Skin of body (tissue), 1 donor: ENCODE measurements at regions not wholly inside any gene's neighbourhood (a gene's known extent, or its start where the extent isn't known, plus 50 kb on each side); places are given as distances from the start of the nearest gene placed in this dataset.
"Not testable (repeated sequence)": the region's sequence is repeated elsewhere in the genome, so short reads cannot be mapped to it uniquely, and the experiment has no call there.

Experiments used
- DNase-seq: peaks from one replicate; lab custom pipeline; 2025; lab: John Stamatoyannopoulos, UW

DNA sequence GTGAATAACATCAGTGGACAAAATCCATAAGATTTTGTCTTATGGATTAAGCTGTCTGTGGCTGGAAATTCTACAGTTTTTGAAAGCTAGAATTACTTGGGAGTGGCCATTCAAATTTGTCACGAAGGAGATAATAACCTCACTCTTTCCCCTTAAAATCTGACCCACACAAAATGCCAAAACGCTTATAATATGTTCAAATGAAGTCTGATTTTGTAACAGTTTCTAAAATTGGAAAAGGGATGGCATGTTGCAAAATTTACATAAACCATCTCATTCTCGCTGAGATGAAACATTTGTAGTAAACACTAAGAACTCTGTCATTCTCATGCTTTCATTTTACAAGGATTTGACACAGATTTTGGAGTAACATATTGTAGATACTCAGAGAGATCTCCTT is 112.7 kb downstream of the GJA1 start:
- DNase-seq, result no peak

GRCh38 chr6:121549736-121550135 is 114.3 kb downstream of the GJA1 start:
- no peak for DNase-seq

DNA sequence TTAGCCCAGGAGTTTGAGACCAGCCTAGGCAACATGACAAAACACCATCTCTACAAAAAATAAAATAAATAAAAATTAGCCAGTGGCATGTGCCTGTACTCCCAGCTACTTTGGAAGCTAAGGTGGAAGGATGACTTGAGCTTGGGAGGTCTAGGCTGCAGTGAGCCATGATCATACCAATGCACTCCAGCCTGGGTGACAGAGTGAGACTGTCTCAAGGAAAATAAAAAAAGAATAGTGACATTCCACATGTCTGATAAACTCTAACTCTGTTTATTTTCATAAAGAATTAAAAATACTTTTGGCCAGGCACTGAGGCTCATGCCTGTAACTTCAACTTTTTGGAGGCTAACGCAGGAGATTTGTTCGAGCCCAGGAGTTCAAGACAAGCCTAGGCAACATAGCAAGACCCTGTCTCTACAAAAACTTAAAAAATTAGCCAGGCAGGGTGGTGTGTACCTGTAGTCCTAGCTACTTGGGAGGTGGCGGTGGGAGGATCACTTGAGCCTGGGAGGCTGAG is 115.1 kb downstream of the GJA1 start:
- no peak for DNase-seq

DNA sequence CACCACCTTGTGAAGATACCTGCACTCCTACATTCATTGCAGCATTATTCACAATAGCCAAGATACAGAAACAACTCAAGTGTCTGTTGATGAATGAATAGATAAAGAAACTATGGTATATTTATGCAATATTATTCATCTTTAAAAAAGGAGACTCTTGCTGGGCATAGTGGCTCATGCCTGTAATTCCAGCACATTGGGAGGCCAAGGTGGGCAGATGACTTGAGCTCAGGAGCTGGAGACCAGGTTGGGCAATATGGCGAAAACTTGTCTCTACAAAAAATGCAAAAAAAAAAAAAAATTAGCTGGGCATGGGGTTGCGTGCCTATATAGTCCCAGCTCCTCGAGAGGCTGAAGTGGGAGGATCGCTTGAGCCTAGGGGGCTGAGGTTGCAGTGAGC is 119.8 kb downstream of the GJA1 start:
- no peak for DNase-seq

DNA sequence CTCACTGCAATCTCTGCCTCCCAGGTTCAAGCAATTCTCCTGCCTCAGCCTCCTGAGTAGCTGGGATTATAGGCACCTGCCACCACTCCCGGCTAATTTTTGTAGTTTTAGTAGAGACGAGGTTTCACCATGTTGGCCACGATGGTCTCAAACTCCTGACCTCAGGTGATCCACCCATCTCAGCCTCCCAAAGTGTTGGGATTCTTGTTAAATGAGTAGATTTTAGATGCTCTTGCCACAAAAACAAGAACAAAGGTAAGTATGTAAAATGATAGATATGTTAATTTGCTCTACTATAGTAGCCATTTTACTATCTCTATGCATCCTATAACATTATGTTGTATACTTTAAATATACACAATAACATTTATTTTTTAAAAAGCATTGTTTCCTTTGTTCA is 120.7 kb downstream of the GJA1 start:
- DNase-seq, result not testable (repeated sequence)

DNA sequence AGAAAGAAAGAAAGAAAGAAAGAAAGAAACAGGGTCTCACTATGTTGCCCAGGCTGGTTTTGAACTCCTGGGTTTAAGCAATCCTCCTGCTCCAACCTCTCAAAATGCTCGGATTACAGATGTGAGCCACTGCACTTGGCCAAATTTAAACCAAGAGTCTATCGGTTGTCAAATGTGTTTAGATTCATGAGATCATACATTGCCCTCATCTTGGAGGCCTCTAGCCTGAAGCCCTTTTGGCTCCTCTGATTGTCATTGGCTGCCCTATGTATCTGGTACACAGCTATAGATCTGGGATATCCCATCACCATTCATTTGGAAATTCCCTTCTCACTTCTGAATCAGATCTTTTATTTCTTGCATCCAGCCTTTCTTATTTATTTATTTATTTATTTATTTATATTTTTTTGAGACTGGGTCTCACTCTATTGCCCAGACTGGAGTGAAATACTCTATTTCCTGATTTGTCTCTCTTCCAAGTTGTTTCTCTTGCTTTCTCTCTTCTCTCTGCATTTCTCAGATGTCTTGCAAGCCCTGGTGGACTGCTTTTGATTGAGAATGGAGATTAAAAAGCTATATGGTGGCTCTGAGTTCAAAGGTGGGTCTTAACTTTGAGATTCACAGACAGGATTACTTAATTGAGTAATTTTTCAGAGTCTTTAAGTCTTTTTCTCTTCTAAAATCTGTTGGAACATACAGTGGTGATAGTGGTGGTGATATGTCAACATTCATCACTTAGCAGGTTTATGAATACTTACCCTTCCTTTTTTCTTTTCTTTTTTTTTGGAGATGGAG is 121.9 kb downstream of the GJA1 start:
- no peak for DNase-seq

- DNase-seq, result no peak
Observed at GRCh38 chr6:121559611-121560269, 124.3 kb downstream of the GJA1 start.

- no peak for DNase-seq
Observed at GRCh38 chr6:121560476-121560875, 125.0 kb downstream of the GJA1 start.

DNA sequence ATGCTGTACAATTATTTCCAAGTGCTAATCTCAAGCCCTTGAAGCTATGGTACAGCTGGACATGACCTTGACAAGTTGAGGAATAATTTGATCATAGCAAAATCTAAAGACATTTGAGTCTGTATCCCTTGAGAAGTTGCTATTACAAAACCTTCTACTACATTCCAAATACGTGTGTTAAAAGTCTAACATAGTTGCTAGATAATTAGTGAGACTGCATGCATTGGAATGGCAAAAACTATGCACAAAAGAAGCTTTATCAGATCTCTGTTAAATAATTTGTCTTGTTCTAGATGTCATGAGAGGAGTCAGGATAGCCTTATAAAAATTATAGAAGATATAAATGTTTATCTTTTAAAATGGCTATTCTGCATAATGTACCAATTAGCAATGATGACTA is 127.8 kb downstream of the GJA1 start:
- no peak for DNase-seq

GRCh38 chr6:121564529-121564928 is 129.1 kb downstream of the GJA1 start:
- not testable (repeated sequence) for DNase-seq

- no peak for DNase-seq
Observed at GRCh38 chr6:121571455-121571854, 136.0 kb downstream of the GJA1 start.

DNA sequence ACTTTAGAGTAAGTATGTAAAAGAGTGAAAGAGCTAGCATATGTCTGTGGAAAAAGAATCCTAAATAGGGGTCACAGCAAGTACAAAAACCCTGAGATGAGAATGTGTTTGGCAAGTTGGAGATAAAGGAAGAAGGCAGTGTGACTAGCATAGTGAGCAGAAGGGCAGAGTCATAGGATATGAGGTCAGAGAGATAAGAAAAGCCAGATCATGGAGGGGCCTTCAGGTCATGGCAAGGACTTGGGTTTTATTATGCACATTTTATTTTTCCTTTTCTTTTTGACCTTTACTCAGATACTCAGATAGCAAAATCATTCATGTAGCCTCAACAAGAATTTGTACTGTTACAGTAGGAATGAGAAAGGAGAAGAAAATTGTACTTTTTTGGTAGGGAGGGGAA is 138.0 kb downstream of the GJA1 start:
- DNase-seq, result no peak

GRCh38 chr6:121578216-121578615 is 142.8 kb downstream of the GJA1 start:
- DNase-seq, result no peak

DNA sequence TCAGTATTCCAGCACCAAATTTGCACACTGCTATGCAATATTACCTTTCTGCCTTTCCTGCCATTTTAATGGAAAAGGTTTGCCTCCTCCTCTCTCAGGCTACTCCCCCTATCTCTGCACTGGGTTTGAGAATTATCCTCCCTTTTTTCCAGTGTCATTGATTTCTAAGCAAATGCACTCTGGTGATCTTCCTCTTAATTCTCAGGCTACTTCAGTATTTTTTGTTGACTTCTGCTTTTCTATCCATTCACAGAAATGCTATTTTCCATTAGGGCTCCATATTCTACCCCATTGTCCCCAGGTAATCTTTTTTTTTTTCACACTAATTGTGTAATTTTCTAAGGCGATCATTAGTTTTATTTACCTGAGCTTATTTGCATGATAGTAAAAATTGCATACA is 144.0 kb downstream of the GJA1 start:
- no peak for DNase-seq

DNA sequence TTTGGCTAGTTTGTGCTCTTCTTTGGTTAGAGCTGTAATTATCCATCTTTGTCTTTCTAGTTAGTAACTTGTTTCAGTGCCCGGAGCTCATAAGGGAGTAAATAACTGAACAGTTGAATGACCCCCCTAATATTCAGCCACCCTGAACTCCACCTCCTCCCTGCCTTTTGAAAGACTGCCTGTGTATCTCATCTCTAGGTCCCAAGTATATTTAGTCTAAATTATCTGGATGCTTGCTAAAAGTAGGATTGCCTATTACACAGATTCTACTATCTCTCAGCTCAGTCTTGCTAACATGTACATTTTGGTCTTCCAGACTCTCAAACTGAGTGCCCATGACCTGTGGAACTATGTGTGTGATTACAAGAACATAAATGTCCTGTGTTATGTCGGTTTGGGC is 145.9 kb downstream of the GJA1 start:
- DNase-seq, result no peak

- DNase-seq, result no peak
Observed at GRCh38 chr6:121582262-121582661, 146.8 kb downstream of the GJA1 start.

DNA sequence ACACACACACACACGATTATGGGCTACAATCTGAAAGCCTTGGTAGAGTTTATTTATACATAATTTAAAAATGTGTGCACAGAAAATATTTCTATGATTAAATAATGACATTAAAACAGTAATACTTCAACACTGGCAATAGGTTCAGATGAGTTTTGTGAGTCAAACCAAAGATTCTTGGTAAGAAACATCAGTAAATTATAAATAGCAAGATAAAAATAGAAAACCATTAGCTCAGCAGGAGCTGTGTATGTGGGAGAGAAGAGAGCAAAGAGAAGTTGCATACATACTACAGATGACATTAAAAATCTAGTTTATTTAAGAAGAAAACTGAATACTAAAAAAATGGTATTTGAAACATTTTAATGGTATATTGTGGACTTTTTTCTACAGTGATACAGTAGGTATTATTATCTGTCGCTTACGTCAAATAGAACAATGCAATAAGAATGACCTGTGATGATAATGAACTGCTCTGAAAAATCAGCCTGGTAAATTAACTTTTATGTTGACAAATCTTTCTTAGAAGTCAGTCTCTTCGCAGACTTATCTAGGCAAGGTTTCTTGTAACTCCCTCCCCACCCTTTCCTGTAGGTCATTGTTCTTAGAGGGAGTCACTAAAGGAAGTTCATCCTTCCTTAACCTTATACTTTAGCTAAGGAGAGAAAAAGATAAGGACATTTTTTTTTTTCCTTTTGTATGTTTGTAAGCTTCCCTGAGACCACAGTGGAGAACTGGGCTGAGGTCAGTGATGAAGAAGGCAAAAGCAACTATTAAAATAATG is 149.3 kb downstream of the GJA1 start:
- peak; percentile 51 for DNase-seq

DNA sequence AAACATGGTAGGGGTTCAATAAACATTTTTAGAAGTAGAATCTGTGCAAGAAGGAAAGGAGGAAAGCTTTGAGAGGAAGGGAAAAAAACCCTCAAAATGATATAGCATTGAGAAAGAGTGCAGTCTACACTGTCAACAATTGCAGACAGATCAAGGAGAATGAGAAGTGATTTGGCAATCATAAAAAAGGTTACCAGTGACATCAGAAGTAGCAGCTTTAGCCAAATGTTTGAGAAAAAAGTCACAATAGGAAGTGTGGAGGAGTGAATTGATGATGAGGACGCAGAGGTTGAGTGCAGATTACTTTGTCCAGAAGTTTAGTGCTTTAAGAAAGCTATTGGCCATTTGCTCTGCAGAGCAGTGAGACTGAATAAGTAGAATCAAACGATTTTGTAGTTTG is 155.0 kb downstream of the GJA1 start:
- DNase-seq, result no peak

GRCh38 chr6:121590916-121591315 is 155.5 kb downstream of the GJA1 start:
- DNase-seq, result no peak

- no peak for DNase-seq
Observed at GRCh38 chr6:121592261-121592935, 157.0 kb downstream of the GJA1 start.

- DNase-seq, result peak; percentile 35
Observed at GRCh38 chr6:121593011-121593641, 157.7 kb downstream of the GJA1 start.
